GM10248 (cell line): ENCODE measurements at regions not wholly inside any gene's neighbourhood (a gene's known extent, or its start where the extent isn't known, plus 50 kb on each side); places are given as distances from the start of the nearest gene placed in this dataset.

Experiments used
- CTCF ChIA-PET: fragments of 300-600 bp; sonication (Branson Sonifier 250); formaldehyde crosslinking; extraction: SDS; loops from one replicate; lab custom pipeline; 2021; ENCODE audit warnings: antibody characterized with exemption; lab: Yijun Ruan, JAX
- POLR2A ChIA-PET: fragments of 350-650 bp; sonication (Branson Sonifier 250); formaldehyde crosslinking; extraction: SDS; loops from one replicate; lab custom pipeline; 2020; ENCODE audit warnings: antibody characterized with exemption; lab: Yijun Ruan, JAX
- DNase-seq: peaks from one replicate; pipeline ENCODE4 v3.0.0; 2012; ENCODE audit errors: extremely low spot score
- TF ChIP-seq, protein P1 (sequence below): IDR thresholded peaks from 2 replicates; pipeline ENCODE4 v1.5.1; 2012; ENCODE audit warnings: mild to moderate bottlenecking, low read depth; ENCODE audit errors: extremely low read depth, missing control alignments, control extremely low read depth

DNA sequence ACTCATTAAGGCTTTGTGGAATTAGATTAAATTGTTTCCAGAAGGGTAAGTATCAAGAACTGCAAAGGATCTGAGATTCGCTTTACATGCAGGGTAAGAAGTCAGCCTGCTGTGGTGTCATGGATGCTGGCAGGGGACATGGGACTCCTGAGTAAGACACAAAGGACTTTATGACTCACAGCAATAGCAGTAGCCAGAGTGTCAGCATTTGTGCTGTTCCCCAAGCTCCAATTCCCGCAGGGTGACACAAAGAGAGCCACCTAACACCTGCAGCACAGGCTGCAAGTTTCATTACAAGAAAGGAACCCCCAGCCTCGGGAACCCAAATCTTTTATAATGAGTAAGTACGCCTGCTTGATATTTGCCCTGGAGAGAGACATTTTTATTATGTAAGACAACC, 298.1 kb upstream of the POU3F1 start:
- DNase-seq: no peak
- CTCF ChIA-PET: no interaction called here
- POLR2A ChIA-PET: no interaction called here
- TF ChIP-seq, protein P1, sequence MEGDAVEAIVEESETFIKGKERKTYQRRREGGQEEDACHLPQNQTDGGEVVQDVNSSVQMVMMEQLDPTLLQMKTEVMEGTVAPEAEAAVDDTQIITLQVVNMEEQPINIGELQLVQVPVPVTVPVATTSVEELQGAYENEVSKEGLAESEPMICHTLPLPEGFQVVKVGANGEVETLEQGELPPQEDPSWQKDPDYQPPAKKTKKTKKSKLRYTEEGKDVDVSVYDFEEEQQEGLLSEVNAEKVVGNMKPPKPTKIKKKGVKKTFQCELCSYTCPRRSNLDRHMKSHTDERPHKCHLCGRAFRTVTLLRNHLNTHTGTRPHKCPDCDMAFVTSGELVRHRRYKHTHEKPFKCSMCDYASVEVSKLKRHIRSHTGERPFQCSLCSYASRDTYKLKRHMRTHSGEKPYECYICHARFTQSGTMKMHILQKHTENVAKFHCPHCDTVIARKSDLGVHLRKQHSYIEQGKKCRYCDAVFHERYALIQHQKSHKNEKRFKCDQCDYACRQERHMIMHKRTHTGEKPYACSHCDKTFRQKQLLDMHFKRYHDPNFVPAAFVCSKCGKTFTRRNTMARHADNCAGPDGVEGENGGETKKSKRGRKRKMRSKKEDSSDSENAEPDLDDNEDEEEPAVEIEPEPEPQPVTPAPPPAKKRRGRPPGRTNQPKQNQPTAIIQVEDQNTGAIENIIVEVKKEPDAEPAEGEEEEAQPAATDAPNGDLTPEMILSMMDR: no peak

- TF ChIP-seq, protein P1: no peak
- ChIA-PET CTCF (no interaction called here), POLR2A (no interaction called here)
- no peak for DNase-seq
Measured at GRCh38 chr1:38341694-38342093, 295.1 kb upstream of the POU3F1 start.

DNA sequence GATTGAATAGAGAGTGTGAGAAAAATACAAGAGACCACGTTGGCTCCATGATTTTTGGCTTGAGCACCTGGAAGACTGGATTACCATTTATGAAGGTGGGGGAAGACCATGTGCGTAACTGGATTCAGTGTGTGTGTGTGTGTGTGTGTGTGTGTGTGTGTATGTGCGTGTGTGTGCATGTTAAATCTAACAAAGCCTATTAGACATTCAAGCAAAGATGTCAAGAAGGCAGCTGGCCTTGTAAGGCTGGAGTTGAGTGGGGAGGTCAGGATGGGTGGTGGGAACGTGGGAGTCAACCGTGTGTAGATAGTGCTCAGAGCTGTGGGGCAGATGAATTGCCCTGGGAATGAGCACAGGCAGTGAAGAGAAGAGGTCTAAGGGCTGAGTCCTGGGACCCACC, 293.8 kb upstream of the POU3F1 start:
- ChIA-PET POLR2A (no interaction called here), CTCF (no interaction called here)
- no peak for DNase-seq
- TF ChIP-seq, protein P1: no peak

DNA sequence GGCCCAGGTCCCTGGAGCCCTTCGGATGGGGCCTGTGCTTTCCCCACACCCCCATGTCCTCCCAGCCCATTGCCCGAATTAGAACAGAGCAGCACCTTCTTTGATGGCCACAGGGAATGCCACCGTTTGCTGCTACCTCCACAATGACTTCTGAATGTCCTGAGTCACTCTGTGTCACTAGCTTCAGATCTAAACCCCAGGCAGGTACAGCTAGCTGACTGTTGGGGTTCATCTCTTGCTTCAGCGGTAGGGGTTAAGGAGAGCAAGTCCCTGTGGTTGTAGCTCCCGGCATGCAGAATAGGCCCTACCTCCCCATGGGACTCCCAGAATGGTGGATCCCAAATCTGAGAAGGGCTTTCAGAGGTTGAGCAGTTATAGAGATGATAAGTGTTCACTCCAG, 291.1 kb upstream of the POU3F1 start:
- ChIA-PET POLR2A (no interaction called here), CTCF (interaction anchor here (1.6 to 1.7 kb wide), 3 partner anchors 11 to 16 kb away, joined by 3 to 6 read pairs (median 6); no protein-coding TSS in a partner anchor)
- no peak for DNase-seq

GRCh38 chr1:38336961-38337360, 290.4 kb upstream of the POU3F1 start:
- POLR2A ChIA-PET: no interaction called here
- no peak for DNase-seq
- CTCF ChIA-PET: interaction anchor here (1.6 to 1.7 kb wide), 3 partner anchors 12 to 17 kb away, joined by 3 to 6 read pairs (median 6); no protein-coding TSS in a partner anchor
- TF ChIP-seq, protein P1: no peak

More for the DNA sequence above, 291.1 kb upstream of the POU3F1 start:
- TF ChIP-seq, protein P1: no peak

GRCh38 chr1:38336301-38336923, 289.8 kb upstream of the POU3F1 start:
- CTCF ChIA-PET: interaction anchor here (1.6 kb wide), 1 partner anchor 12 kb away, joined by 6 read pairs; no protein-coding TSS in a partner anchor
- no peak for DNase-seq
- POLR2A ChIA-PET: no interaction called here
- TF ChIP-seq, protein P1: no peak
